Sigmoid colon (tissue), 6 donors: ENCODE measurements at regions not wholly inside any gene's neighbourhood (a gene's known extent, or its start where the extent isn't known, plus 50 kb on each side); places are given as distances from the start of the nearest gene placed in this dataset.
"Not testable (repeated sequence)": the region's sequence is repeated elsewhere in the genome, so short reads cannot be mapped to it uniquely, and the experiment has no call there.

Experiments used
- DNase-seq: peaks from one replicate; pipeline ENCODE4 v3.0.0-alpha.2; 2019
- H3K27ac ChIP-seq, 4 donors: fragments of 200-600 bp; sonication (generic); one replicate each; pipeline ENCODE4 v1.5.1; 2016 to 2019; ENCODE audit warnings: mild to moderate bottlenecking in 1 of 4
- H3K27me3 ChIP-seq, 3 donors: fragments of 200-600 bp; sonication (generic); one replicate each; pipeline ENCODE4 v1.5.1; 2019; ENCODE audit warnings: mild to moderate bottlenecking in 1 of 3
- H3K36me3 ChIP-seq, 4 donors: fragments of 200-600 bp; sonication (generic); one replicate each; pipeline ENCODE4 v1.5.1; 2016 to 2019
- H3K4me1 ChIP-seq, 4 donors: fragments of 200-600 bp; sonication (generic); one replicate each; pipeline ENCODE4 v1.5.1; 2017 to 2019
- H3K4me3 ChIP-seq, 4 donors: fragments of 200-600 bp; sonication (generic); one replicate each; pipeline ENCODE4 v1.5.1; 2017 to 2019; ENCODE audit warnings: mild to moderate bottlenecking in 2 of 4, moderate library complexity in 1 of 4
- H3K9me3 ChIP-seq, 4 donors: fragments of 200-600 bp in 3 of 4; sonication (generic) in 3 of 4; one replicate each; pipeline versions ENCODE4 v1.5.1 to v1.6.1; 2013 to 2019
- EP300 ChIP-seq, 4 donors: sonication (generic); formaldehyde crosslinking; IDR thresholded peaks; one replicate each; pipeline ENCODE4 v1.6.1; 2017; ENCODE audit warnings: antibody characterized with exemption in 4 of 4
- POLR2A ChIP-seq, 2 donors: fragments of 450-650 bp; IDR thresholded peaks; one replicate each; pipeline ENCODE4 v1.6.1; 2016; ENCODE audit warnings: antibody characterized with exemption in 2 of 2, mild to moderate bottlenecking in 2 of 2, moderate library complexity in 2 of 2
- POLR2AphosphoS5 ChIP-seq, 4 donors: sonication (generic); formaldehyde crosslinking; IDR thresholded peaks; one replicate each; pipeline ENCODE4 v1.6.1; 2017; ENCODE audit warnings: antibody characterized with exemption in 4 of 4
- WGBS, 2 donors: extraction: QIAGEN DNeasy Blood & Tissue Kit; methylation state at CpG; one replicate each; pipeline ENCODE4 v1.1.7; 2013; 5-methylcytosine and 5-hydroxymethylcytosine counted together
- intact Hi-C: fragments of 100-400 bp; cut with DNase I; formaldehyde crosslinking; loops from one replicate; pipeline ENCODE4 v1.15.1; 2023
- TF ChIP-seq, protein P1 (sequence below), 4 experiments: fragments of 450-650 bp in 3 of 4; fragments of 200-600 bp in 1 of 4; IDR thresholded peaks; one replicate each; pipeline ENCODE4 v1.5.1; 2016 to 2019; ENCODE audit warnings: antibody characterized with exemption in 4 of 4, mild to moderate bottlenecking in 3 of 4, moderate library complexity in 2 of 4
- donor health status: healthy with polysubstance abuse.
- donor health status: healthy.

GRCh38 chr10:42896735-42897134, 114.1 kb downstream of the BMS1 start:
- no peak overlapping the region for H3K4me3 ChIP-seq
- TF ChIP-seq POLR2A (IDR thresholded peaks at IDR 0.05) (no peak), EP300 (IDR thresholded peaks at IDR 0.05) (no peak), POLR2AphosphoS5 (IDR thresholded peaks at IDR 0.05) (no peak)
- TF ChIP-seq, protein P1, sequence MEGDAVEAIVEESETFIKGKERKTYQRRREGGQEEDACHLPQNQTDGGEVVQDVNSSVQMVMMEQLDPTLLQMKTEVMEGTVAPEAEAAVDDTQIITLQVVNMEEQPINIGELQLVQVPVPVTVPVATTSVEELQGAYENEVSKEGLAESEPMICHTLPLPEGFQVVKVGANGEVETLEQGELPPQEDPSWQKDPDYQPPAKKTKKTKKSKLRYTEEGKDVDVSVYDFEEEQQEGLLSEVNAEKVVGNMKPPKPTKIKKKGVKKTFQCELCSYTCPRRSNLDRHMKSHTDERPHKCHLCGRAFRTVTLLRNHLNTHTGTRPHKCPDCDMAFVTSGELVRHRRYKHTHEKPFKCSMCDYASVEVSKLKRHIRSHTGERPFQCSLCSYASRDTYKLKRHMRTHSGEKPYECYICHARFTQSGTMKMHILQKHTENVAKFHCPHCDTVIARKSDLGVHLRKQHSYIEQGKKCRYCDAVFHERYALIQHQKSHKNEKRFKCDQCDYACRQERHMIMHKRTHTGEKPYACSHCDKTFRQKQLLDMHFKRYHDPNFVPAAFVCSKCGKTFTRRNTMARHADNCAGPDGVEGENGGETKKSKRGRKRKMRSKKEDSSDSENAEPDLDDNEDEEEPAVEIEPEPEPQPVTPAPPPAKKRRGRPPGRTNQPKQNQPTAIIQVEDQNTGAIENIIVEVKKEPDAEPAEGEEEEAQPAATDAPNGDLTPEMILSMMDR (IDR thresholded peaks at IDR 0.05), result no peak
- H3K36me3 ChIP-seq, result no peaks in the 10 kb centered on the region
- no peaks in the 10 kb centered on the region for H3K4me1 ChIP-seq
- intact Hi-C loops, result no loop called here
- no peak for DNase-seq
- H3K27ac ChIP-seq, result no peak overlapping the region
- H3K27me3 ChIP-seq, result peaks cover 2 to 51% (median 9%) of the 10 kb centered on the region in 3 donors
- H3K9me3 ChIP-seq, result peaks cover 0 to 2% (median under 1%) of the 10 kb centered on the region in 4 donors
- 50 to 70% methylated on average over 7 of the region's 7 CpGs for WGBS, 2 donors

DNA sequence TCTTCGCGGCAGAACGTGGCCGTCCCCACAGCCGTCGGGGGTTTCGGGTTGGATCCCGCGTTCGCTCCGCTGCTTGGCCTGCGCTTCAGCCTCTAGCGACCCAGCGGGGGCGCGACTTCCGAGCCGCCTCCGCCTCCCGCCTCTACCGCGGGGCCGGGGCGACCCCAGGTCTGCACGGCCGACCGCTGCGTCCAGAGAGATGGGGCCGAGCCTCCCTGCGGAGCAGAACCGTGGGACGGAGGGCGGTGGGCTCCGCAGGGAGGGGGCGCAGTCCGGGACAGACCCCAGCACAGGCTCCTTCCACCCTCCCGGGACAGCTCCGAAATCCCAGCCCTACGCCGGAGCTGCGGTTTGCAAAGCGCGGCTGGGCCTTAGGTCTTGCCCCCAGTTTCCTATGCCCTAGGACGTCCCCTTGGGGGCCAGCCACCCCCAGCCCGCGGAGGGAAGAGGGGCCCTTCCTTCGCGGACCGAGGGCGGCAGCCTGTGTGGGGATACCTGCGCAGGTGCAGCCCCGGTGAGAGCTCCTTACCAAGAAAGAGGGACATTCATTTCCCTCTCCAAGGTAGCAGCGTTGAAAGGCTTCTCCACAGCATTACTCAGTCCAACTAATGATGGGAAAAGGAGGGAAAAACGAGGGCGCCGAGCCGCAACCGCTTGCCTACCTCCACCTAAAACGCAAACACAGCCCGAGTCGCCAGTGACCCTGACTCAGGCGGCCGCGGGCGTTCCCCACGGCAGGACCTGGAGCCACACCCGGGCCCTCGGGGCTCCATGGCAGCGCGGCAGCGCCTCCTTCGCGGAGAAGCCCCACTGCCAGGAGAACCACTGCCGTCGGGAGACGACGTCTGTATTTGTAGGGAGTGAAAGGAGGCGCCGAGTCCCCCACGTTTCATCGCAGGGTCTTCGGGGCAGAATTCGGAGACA, 115.7 kb downstream of the BMS1 start:
- H3K27ac ChIP-seq, result no peak overlapping the region
- H3K4me1 ChIP-seq, result no peaks in the 10 kb centered on the region
- WGBS, 2 donors, result 17 to 47% methylated on average over 83 of the region's 83 CpGs
- peaks cover 0 to 7% (median 3%) of the 10 kb centered on the region in 4 donors for H3K9me3 ChIP-seq
- TF ChIP-seq, protein P1 (IDR thresholded peaks at IDR 0.05), result no peak
- TF ChIP-seq EP300 (IDR thresholded peaks at IDR 0.05), result no peak
- TF ChIP-seq POLR2A (IDR thresholded peaks at IDR 0.05), result no peak
- no peak for TF ChIP-seq POLR2AphosphoS5 (IDR thresholded peaks at IDR 0.05)
- H3K4me3 ChIP-seq, result no peak overlapping the region
- no peaks in the 10 kb centered on the region for H3K36me3 ChIP-seq
- H3K27me3 ChIP-seq, result peaks cover 2 to 45% (median 9%) of the 10 kb centered on the region in 3 donors
- intact Hi-C loops, result no loop called here
- no peak for DNase-seq

DNA sequence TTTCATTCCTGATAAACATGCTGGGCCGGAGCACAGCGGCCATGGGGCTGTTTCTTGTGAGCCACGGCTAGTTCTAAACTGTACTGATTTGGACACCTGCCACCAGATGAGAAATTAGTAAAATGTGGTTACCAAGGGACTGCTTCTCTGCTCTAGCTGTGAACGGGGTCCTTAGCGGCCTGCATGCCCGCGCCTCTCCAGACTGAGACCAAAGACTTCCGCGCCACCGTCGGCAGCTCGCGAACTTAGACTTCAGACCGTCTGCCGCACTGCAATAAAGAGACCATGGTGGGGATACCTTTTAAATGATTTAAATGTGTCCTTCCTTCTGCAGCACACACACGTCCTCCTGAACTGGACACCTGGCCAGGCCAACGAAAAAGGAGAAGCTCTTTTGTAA, 116.4 kb downstream of the BMS1 start:
- Histone ChIP-seq H3K36me3 (no peaks in the 10 kb centered on the region), H3K4me3 (no peak overlapping the region), H3K9me3 (peaks cover 0 to 9% (median 4%) of the 10 kb centered on the region in 4 donors), H3K27me3 (peaks cover 2 to 45% (median 9%) of the 10 kb centered on the region in 3 donors), H3K4me1 (no peaks in the 10 kb centered on the region), H3K27ac (no peak overlapping the region)
- DNase-seq, result no peak
- TF ChIP-seq EP300 (IDR thresholded peaks at IDR 0.05) (no peak), POLR2AphosphoS5 (IDR thresholded peaks at IDR 0.05) (no peak), POLR2A (IDR thresholded peaks at IDR 0.05) (no peak)
- TF ChIP-seq, protein P1 (IDR thresholded peaks at IDR 0.05), result no peak
- intact Hi-C loops, result no loop called here
- WGBS, 2 donors, result 92 to 94% methylated on average over 17 of the region's 17 CpGs

DNA sequence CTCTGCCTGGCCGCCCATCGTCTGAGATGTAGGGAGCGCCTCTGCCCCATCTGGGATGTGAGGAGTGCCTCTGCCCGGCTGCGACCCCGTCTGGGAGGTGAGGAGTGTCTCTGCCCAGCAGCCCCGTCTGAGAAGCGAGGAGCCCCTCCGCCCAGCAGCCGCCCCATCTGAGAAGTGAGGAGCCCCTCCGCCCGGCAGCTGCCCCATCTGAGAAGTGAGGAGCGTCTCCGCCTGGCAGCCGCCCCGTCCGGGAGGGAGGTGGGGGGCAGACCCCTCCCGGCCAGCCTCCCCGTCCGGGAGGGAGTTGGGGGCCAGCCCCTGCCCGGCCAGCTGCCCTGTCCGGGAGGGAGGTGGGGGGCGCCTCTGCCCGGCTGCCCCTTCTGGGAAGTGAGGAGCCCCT, 117.8 kb downstream of the BMS1 start:
- intact Hi-C loops, H3K4me3 ChIP-seq, H3K27ac ChIP-seq, DNase-seq, H3K36me3 ChIP-seq, H3K4me1 ChIP-seq, H3K9me3 ChIP-seq: not testable (repeated sequence)
- 91 to 92% methylated on average over 24 of the region's 24 CpGs for WGBS, 2 donors
- peaks cover 2 to 45% (median 9%) of the 10 kb centered on the region in 3 donors for H3K27me3 ChIP-seq

- Histone ChIP-seq H3K27ac (no peak overlapping the region), H3K36me3 (no peaks in the 10 kb centered on the region), H3K4me1 (no peaks in the 10 kb centered on the region), H3K27me3 (no peaks in the 10 kb centered on the region), H3K9me3 (peaks cover 0 to 9% (median 2%) of the 10 kb centered on the region in 4 donors), H3K4me3 (no peak overlapping the region)
- TF ChIP-seq EP300 (IDR thresholded peaks at IDR 0.05), result no peak
- no peak for TF ChIP-seq POLR2AphosphoS5 (IDR thresholded peaks at IDR 0.05)
- TF ChIP-seq, protein P1 (IDR thresholded peaks at IDR 0.05), result no peak
- no peak for TF ChIP-seq POLR2A (IDR thresholded peaks at IDR 0.05)
- WGBS, 2 donors, result 55 to 78% methylated on average over 2 of the region's 2 CpGs
- intact Hi-C loops, result no loop called here
- DNase-seq, result no peak
Measured at GRCh38 chr10:42911359-42911758, 128.8 kb downstream of the BMS1 start.
